Adipose tissue (tissue), 3 donors: ENCODE measurements at regions not wholly inside any gene's neighbourhood (a gene's known extent, or its start where the extent isn't known, plus 50 kb on each side); places are given as distances from the start of the nearest gene placed in this dataset.
"Not testable (repeated sequence)": the region's sequence is repeated elsewhere in the genome, so short reads cannot be mapped to it uniquely, and the experiment has no call there.

ENCODE experiments used
- H3K27ac ChIP-seq: one replicate; pipeline ENCODE4 v1.5.1; 2013; ENCODE audit warnings: low read depth, low read length
- WGBS, 3 donors: extraction: QIAGEN DNeasy Blood & Tissue Kit; methylation state at CpG; one replicate each; pipeline ENCODE4 v1.1.7; 2013; 5-methylcytosine and 5-hydroxymethylcytosine counted together
- donor health status: healthy with polysubstance abuse.
- donor health status: Bipolar disorder and iron deficiency.
- donor health status: healthy.

DNA sequence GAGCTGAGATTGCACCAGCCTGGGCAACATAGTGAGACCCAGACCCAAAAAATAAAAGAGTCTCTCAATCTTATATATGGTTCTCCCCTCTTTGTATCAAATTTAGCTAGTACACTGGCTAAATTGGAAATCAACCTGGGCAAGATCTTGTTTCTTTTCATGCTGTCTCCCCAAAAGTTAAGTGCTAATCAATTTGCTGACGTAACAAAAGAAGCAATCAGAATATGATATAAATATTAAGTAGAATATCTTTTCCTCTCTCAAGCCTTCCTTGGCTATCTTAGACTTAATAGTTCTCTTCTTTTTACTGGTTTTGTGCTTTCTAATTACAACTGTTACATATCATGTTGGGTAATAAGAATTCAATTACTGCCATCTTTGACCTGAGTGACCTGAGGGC is 258.9 kb downstream of the KCNRG start:
- H3K27ac ChIP-seq, result no peak overlapping the region
- 94 to 100% (median 100%) methylated on average over 1 of the region's 1 CpG for WGBS, 3 donors

DNA sequence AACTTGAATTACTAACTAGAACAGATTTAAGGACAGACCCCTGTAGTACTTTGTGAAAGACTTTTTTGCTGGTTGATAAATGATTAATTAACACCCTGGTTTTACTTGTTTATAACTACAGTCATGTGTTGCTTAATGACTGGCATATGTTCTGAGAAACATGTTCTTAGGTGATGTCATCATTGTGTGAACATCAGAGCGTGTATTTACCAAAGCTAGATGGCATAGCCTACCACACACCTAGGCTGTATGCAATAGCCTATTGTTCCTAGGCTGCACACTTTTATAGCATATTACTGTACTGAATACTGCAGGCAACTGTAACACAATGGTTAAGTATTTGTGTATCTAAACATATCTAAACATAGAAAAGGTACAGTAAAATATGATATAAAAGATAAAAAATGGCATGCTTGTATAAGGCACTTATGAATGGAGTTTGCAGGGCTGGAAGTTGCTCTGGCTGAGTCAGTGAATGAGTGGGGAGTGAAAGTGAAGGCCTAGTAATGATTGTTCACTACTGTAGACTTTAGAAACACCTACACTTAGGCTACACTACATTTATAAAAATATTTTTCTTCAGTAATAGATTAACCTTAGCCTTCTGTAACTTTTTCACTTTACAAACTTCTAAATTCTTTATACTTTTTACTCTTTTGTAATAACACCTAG is 260.3 kb downstream of the KCNRG start:
- no peak overlapping the region for H3K27ac ChIP-seq
- 59 to 73% (median 71%) methylated on average over 1 of the region's 1 CpG for WGBS, 3 donors

DNA sequence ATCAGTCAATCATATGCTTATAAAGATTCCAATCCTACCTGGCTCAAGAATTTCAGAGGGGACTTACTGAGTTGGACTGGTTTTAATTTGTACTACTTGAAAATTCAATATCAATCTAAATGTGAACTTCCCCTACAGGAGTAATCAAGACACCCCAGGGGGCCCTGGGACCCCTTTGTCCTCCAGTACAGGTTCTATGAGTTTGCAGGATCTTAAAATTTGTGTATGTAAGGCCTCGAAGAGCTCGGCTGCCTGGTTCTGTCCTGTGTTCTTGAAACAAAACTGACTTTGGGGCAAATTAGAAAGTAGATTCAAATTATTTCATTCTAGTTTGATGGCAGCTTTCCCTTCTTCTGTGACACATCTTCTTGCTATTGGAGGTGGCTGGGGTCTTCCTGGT is 261.3 kb downstream of the KCNRG start:
- no peak overlapping the region for H3K27ac ChIP-seq
- 96 to 100% (median 98%) methylated on average over 2 of the region's 2 CpGs for WGBS, 3 donors

DNA sequence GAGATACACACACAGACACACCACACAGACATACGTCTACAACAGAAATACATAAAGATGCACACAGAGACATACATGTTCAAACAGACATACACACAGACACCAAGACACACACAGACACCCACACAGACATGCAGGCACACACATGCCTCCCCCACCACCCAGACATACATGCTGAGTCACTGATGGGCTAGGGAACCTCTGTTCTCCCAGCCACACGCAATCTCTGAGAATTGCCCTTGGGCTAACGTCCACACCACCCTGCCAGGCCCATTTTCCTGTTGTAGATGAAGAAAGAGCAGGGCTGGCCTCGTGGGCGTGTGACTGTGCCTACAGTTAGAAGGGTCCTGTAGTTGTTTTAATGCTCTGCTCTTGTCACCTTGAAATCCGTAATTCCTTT is 261.9 kb downstream of the KCNRG start:
- WGBS, 3 donors, result 72 to 93% (median 83%) methylated on average over 6 of the region's 6 CpGs
- no peak overlapping the region for H3K27ac ChIP-seq

DNA sequence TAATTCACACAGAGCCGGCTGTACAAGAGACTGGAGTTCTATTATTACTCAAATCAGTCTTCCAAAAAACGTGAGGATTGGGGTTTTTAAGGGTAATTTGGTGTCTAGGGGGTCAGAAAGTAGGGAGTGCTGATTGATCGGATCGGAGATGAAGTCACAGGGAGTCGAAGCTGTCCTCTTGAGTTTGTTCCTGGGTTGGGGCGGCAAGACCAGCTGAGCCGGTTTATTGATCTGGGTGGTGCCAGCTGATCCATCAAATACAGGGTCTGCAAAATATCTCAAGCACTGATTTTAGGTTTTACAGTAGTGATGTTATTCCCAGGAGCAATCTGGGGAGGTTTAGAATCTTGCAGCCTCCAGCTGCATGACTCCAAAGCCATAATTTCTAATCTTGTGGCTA is 262.7 kb downstream of the KCNRG start:
- no peak overlapping the region for H3K27ac ChIP-seq
- 52 to 94% (median 92%) methylated on average over 7 of the region's 7 CpGs for WGBS, 3 donors

DNA sequence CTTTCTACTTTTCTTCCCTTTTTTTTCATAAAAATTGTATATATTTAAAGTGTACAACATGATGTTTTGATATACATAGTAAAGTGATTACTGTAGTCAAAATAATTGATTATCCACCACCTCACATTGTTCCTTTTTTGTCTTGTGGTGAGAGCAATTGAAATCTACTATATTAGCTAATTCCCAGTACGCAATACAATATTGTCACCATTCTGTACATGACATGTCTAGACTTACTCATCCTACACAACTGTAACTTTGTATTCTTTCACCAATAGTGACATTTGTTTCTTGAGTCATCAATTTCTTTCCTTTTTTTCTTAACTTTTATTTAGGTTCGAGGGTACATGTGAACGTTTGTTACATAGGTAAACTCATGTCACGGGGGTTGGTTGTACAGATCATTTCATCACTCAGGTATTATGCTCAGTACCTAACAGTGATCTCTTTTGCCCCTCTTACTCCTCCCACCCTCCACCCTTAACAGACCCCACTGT is 265.2 kb downstream of the KCNRG start:
- no peak overlapping the region for H3K27ac ChIP-seq
- WGBS, 3 donors, result 90 to 96% (median 93%) methylated on average over 4 of the region's 4 CpGs

DNA sequence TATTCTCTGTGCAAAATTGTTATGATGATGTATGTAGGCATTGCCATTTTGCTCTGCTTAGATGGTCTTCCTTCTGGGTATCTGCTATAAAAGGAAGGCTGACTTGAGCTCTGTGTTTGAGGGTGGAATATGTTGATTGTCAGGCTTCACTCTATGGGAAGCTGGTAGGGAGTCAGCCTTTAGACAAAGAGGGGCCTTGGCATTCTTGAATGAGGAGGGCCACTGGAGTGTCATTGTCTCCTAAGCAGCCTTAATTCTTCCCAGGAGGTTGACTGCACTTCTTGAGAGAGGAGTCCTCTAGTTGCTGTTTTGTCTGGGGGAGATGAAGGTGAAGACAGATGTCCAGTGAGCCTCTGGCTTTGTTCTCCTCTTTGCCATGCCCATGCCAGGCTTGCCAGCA is 266.8 kb downstream of the KCNRG start:
- no peak overlapping the region for H3K27ac ChIP-seq

DNA sequence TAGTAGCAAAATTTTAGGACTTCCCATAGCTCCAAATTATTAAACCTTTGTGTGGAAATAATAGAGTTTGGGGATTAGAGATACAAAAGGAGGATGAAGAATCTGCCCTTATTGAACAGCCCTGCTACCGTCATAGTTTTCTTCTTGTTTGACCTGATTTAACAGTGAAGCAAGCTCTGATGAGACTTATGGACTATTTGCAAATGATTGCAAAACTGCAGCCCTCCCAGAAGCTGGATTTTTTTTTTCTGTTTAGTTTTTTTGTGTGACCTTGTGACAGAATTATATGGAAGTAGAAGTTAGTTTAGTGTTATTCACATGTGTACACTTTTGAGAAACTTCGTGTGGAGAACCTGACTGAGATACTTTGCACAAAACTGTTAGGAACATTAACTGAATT is 267.8 kb downstream of the KCNRG start:
- H3K27ac ChIP-seq, result no peak overlapping the region
- WGBS, 3 donors, result 47 to 57% (median 49%) methylated on average over 2 of the region's 2 CpGs

DNA sequence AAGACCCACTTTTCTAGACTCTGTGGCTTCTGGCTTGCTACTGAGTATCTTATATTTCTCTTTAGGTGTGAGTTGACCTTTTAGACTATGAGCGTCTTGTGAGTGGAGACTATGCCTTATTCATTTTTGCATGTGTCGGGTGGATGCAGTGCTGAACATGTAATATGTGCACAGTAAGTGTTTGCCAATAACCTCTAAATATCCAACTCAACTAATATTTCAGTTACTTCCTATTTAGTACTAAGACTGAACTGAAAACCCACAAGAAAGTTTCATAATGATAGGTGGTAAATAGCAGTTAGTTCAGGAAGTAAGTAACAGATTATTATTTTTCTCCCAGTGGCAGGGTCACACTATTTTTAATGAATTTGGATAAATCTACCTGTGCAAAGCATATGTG is 269.3 kb downstream of the KCNRG start:
- H3K27ac ChIP-seq, result no peak overlapping the region
- WGBS, 3 donors, result 55 to 68% (median 62%) methylated on average over 2 of the region's 2 CpGs

DNA sequence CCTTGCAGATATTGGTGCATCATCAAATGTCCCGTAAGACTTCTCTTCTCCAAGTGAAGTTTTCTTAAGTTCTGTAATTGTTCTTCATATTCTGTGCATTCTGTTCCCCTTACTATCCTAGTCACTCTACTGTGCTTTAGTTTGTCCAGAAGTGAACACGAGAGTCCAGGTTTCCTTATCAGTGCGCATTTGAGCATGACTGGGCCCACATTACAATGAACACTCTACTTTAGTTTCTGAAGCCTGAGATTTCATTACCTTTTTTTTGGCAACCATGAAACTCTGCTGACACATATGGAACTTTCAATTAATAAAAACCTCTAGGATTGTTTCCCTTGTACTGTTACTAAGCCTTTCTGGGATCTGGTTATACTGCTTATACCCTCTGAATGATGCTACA is 270.0 kb downstream of the KCNRG start:
- no peak overlapping the region for H3K27ac ChIP-seq
- 84 to 96% (median 89%) methylated on average over 3 of the region's 3 CpGs for WGBS, 3 donors

DNA sequence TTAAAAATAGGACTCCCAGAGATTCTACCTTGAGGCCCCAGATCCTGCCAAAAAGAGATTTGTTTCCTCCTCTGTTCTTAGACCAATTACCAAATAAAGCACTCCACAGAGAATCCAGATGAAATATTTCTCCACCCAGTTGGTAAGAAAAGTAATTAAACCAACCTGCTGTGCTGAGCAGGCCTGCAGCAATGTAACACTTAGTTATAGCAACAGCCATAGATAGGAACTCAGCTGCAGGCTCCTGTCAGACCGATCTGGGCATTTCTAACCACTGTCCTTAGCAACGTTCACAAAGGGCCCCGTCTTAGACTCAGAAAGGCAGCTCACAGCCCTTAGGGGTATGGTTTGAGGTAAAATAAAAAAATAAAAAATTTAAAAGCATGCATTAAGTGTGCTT is 271.1 kb downstream of the KCNRG start:
- 66 to 78% (median 75%) methylated on average over 3 of the region's 3 CpGs for WGBS, 3 donors
- no peak overlapping the region for H3K27ac ChIP-seq

DNA sequence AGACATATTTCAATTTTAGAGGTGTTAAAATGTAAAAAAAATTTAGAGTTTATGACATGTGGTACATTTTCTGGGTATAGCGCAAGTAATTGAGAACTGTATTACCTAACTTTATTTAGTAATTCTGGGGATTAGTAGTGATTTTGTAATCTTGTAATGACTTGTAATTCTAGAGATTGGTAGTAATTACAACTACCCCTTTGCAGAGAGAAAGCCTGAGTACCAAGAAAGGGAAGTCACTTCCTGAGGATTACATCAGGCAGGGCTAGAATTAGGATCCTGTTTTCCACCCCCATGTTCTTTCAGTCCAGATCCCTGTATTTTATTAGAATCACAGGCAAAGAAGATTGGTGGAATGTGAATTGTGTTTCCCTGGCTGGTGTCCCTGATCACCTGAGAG is 274.9 kb downstream of the KCNRG start:
- 25 to 98% (median 70%) methylated on average over 1 of the region's 1 CpG for WGBS, 3 donors
- no peak overlapping the region for H3K27ac ChIP-seq

DNA sequence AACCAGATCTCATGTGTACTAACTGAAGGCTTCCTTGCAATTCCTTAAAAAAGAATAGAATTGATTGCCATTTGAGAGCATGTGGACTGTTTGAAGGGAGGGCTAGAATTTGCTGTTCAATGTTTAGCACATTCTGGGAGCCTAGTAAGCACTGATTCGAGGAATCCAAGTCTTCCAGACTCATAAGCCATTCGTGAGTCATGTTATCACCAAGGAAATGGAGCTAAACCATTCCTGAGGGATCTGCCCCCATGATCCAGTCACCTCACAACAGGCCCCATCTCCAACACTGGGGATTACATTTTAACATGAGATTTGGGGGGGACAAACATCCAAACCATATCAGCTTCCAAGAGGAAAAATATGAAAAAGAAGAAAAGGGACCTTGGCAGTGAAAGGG is 276.4 kb downstream of the KCNRG start:
- 65 to 85% (median 74%) methylated on average over 2 of the region's 2 CpGs for WGBS, 3 donors
- no peak overlapping the region for H3K27ac ChIP-seq

DNA sequence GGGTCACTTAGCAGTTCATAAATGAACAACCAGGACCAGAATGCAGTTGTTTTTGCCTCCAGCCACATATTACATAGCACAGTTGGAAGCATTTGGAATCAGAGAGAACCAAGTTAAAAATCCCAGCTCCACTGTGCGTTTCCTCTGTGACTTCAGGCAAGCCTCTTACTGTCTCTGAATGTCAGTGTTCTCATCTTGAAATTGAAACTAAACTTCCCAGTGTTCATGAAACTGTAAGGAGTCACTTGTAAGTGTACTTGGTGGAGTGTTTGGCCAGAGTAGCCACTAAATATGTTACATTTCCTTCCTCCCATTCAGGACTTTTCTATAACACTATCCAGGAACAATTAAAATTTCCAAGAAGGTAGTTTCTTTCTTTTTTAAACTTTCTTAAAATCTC is 276.8 kb downstream of the KCNRG start:
- WGBS, 3 donors, result 63 to 100% (median 81%) methylated on average over 1 of the region's 1 CpG
- no peak overlapping the region for H3K27ac ChIP-seq

DNA sequence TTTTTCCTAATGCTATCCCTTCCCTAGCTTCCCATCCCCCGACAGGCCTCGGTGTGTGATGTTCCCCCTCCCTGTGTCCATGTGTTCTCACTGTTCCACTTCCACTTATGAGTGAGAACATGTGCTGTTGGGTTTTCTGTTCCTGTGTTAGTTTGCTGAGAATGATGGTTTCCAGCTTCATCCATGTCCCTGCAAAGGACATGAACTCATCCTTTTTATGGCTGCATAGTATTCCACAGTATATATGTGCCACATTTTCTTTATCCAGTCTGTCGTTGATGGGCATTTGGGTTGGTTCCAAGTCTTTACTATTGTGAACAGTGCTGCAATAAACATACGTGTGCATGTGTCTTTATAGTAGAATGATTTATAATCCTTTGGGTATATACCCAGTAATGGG is 279.2 kb downstream of the KCNRG start:
- 81 to 92% (median 89%) methylated on average over 4 of the region's 4 CpGs for WGBS, 3 donors
- not testable (repeated sequence) for H3K27ac ChIP-seq

DNA sequence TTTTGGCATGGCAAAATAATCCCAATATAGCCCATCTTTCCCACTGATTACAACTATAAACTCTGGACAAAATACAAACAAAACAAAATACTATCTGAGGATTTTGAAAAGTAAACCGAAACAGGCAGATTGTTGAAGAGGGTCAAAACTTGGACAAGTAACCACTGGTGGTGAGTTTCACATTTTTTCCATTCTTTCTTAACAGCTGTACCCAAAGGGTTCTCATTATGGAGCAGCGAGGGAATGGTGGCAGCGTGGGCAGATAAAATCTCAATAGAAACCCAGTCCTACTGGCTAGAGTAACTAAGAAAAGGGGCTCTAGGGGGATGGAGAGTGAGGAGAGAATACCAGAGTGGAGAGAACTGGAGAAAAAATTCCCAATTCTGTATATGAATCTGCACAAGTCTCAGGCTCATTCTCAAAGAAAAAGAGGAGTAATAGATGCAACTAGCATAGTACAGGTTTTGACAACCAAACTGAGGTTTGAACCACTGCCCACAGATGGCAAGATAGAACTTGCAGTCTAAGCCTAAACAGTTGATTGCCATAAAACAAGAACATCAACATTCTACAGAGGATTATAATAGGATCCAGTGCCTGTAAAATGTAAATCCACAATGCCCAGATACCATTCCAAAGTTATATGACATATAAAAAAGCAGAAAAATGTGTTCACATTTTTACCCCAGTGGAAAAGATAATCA is 284.5 kb downstream of the KCNRG start:
- 86 to 94% (median 94%) methylated on average over 3 of the region's 3 CpGs for WGBS, 3 donors
- no peak overlapping the region for H3K27ac ChIP-seq

DNA sequence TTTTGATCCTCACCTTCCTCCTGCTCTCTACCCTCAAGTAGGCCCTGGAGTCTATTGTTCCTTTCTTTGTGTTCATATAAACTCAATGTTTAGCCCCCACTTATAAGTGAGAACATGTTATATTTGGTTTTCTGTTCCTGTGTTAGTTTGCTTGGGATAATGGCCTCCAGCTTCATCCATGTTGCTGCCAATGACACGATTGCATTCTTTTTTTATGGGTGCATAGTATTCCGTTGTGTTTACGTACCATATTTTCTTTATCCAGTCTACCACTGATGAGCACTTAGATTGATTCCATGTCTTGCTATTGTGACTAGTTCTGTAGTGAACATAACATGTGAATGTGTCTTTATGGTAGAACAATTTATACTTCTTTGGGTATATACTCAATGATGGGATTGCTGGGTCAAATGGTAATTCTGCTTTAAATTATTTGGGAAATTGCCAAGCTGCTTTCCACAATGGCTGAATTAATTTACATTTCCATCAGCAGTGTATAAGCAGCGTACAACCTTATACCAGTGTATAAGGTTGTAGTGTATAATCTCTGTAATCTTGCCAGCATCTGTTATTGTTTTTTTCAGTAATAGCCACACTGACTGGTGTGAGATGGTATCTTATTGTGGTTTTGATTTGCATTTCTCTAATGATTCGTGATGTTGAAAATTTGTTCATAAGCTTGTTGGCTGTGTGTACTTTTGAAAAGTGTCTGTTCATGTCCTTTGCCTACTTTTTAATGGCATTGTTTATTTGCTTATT is 288.9 kb downstream of the KCNRG start:
- H3K27ac ChIP-seq, result no peak overlapping the region
- WGBS, 3 donors, result 80 to 84% (median 81%) methylated on average over 5 of the region's 5 CpGs

DNA sequence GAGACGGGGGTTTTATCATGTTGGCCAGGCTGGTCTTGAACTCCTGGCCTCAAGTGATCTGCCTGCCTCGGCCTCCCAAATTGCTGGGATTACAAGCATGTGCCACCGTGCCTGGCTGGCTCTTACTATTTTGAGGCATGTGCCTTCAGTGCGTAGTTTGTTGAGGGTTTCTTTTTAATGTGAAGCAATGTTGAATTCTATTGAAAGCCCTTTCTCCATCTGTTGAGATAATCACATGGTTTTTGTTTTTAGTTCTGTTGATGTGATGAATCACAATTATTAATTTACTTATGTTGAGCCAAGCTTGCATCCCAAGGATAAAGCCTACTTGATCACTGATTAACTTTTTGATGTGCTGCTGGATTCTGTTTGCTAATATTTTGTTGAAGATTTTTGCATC is 290.9 kb downstream of the KCNRG start:
- no peak overlapping the region for H3K27ac ChIP-seq
- 93 to 97% (median 96%) methylated on average over 4 of the region's 4 CpGs for WGBS, 3 donors

DNA sequence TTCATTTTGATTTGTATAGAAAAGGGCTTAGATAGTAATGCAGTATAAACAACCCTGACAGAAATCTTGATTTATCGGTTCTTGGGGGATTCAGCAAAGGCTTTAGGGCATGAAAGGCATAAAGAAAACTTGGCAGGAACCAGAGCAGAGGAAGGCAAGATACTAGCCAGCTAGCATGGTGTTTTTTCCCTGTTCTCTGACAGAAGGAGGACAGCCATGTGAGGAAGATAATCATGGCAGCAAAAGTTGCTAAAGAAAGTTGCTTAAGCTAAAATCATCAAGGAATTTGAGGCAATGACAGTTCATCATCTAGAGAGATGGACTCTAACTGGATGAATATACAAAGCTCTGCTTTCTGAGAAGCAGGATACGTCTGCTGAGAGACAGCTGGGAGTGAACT is 294.1 kb downstream of the KCNRG start:
- no peak overlapping the region for H3K27ac ChIP-seq

More for the DNA sequence above, 294.1 kb downstream of the KCNRG start:
- WGBS, 3 donors, result 57 to 74% (median 61%) methylated on average over 2 of the region's 2 CpGs
